Non-pigmented ciliary epithelial cell (primary cell): ENCODE measurements at regions not wholly inside any gene's neighbourhood (a gene's known extent, or its start where the extent isn't known, plus 50 kb on each side); places are given as distances from the start of the nearest gene placed in this dataset.
"Not testable (repeated sequence)": the region's sequence is repeated elsewhere in the genome, so short reads cannot be mapped to it uniquely, and the experiment has no call there.

Source experiments
- DNase-seq: peaks from one replicate; pipeline ENCODE4 v3.0.0-alpha.2; 2010; ENCODE audit warnings: low read depth

DNA sequence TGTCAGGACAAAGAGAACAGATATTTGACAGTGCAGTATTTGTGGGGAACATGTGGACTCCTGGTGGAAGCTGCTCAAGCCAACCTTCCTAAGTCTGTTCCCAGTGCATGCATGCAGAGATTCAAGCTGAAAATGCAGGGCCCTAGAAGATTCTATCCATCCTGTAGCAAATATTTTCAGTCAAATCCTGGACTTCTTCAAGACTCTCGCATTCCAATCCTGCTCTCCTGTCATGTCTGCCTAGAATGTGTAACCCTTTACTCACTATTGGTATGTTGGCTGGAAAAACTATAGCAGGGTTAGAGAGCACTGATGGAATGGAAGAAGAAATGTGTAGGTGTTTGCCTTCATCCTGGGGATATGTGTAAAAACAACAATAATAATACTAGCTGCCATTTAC is 385.6 kb upstream of the PKN2 start:
- no peak for DNase-seq

DNA sequence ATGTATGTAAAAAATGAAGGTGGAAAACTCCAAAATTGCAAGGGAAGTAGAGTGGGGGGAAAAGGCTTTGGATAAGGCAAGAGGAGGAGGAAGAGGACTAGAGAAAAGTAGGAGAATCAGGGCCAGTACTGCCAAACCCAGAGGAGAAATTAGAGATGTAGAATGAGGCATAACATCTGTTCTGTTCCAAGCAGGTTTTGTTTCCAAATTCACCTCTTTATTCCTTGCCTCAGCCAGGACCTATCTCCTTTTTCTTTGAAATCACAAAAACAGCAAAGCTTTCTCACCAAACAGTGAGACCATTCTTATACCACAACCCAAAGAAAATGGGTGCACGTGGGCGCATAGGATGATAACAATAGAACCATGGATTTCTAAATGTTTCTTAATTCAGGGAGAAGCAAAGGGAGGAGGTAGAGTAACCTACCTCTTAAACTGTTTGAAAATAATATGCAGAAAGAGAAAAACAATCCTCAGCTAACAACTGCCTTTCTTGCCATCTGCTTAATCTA is 383.3 kb upstream of the PKN2 start:
- no peak for DNase-seq

DNA sequence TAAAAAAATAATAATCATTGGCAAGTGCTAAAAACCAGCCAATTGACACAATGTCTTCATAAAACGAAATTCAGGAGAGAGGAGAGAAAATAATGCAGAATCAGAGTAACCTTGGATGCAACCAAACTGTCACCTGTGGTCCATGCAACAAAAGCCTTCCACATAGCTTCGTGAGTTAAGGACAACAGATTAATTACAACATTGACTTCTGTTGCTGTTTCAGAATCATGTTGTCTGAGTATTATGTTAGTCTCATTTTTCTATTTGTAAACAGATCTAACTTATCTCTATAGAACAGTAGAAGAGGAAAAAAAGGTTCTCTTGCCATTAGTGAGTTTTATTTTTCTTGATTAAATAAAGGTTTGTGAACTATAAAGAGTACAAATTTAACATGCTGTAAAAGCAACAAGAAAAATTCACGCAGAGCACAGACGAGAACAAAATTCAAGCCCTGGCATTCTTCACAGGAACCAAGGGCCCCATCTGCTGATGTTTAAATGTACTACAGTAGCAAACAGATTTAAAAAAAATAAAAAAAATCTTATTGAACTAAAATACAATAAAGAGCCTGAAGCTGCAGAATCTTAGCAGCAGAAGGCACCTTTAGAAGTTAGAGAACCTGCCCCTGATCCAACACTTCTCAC is 381.1 kb upstream of the PKN2 start:
- peak; percentile 24 for DNase-seq

DNA sequence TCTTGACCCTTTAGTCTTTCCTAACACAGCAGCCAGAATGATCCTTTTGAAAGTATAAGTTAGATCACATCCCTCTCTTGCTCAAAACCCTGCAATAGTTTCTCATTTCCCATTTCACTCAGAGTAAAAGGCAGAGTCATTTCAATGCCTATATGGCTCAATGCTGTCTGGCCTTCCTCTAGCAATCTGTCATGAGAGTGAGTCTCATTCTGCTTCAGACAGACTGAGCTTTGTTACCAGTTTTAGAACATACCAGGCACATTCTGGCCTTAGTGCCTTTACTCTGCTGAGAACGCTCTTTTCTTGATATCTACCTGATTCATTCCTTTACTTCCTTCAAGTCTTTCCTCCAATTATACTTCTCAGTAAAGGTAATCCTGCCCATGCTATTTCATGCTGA is 372.8 kb upstream of the PKN2 start:
- DNase-seq: no peak

DNA sequence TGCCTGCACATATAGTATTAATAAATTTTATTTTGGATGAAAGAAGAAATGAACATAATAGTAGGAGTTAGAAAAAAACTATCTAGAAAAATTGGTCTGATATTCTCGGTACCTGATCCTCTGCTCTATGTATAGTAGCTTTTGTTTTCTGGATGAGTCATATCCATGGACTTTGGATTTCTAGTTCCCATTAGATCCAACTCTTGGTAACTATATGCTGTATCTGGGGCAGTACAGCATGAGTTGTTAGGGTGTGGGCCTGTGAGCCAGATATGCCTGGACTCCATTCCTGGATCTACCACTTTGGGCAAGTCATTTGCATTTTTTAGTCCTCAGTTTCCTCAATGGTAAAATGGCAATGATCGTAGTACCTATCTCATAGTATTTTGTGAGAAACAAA is 372.2 kb upstream of the PKN2 start:
- no peak for DNase-seq

DNA sequence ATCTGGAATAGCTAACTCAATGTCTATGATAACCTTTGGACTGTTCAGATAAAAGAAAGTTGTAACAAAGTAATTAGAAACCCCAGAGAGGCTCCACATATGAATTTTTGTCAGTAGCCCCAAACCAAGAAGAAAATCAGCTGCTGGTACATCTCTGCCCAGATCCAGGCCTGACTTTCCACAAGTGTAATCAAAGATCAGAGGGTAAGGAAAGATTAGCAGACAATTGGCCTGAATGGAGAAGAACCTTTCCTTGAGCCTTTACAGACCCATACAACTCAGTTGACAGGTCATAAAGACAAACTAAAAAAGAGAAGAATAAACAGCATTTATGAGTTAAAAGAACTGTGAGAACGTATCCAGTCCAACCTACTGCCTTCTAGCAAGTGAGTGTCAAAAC is 366.7 kb upstream of the PKN2 start:
- no peak for DNase-seq

DNA sequence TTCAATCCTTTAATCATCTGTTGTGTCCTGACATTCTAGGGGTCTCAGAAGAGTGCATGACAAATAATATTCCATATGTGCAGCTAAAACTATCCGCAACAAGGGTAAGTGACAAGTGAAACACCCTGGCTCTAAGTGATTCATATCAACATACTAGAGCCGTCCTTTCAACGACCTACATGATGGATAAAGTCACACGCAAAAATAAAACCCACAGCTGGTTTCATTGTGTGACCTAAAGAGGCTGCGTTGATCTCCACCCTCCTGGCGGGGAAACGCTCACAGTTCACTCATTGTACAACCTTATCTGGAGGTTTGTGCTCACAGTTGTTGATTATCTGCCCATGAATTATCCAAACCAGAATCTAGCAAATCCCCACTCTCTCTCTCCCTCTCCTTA is 365.3 kb upstream of the PKN2 start:
- no peak for DNase-seq

DNA sequence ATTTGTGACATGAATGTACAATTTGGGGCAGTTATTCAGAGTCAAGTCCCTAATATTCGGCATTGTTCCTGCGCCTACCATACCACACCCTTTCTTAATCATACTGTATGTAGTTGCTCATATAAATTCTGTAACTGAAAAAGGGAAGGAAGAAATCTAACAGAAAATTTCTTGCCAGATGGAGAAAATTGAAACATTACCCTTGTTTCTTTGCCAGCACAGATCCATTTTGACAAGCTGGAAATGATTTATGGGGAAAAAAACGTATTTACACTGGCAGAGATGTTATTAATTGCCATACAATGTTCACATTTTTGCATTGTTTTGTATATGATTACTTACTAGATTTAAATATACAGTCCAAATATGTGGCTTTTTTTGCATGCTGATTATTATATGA is 363.8 kb upstream of the PKN2 start:
- no peak for DNase-seq

DNA sequence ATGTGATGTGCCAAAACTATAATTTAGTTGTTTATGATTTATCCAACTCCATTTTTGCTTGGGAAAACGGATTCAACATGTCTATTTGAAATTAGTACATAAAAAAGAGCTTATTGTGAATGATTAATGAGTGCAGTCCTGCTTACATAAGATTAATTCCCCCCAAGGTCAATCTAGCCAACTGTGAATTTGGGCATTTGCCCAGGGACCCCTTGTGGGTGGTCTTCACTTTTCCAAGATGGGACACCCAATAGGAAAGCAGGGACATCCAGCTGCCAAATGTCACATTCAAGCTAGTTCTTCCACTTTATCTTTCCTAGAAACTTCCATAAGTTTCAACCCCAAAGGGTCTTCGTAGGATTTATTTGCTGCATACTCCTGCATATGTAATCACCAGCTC is 362.4 kb upstream of the PKN2 start:
- DNase-seq: no peak

DNA sequence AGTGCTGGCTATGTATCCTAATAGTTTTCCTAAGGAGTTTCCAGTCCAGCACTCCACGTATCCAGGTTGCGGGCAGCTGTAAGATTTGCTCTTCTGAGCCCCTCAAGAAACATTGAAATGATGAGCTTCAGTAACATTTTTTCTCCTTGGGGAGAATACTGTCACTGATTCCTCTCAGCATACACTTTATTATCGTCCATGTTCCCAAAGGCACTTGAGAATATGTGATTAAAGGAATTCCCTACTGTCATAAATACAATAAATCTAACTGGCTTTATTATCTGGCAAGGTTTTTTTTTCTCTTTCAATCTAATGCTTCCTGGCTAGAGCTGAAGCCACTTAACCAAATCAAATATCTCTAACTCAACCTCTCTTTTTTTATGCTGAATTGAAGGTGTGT is 359.2 kb upstream of the PKN2 start:
- no peak for DNase-seq

DNA sequence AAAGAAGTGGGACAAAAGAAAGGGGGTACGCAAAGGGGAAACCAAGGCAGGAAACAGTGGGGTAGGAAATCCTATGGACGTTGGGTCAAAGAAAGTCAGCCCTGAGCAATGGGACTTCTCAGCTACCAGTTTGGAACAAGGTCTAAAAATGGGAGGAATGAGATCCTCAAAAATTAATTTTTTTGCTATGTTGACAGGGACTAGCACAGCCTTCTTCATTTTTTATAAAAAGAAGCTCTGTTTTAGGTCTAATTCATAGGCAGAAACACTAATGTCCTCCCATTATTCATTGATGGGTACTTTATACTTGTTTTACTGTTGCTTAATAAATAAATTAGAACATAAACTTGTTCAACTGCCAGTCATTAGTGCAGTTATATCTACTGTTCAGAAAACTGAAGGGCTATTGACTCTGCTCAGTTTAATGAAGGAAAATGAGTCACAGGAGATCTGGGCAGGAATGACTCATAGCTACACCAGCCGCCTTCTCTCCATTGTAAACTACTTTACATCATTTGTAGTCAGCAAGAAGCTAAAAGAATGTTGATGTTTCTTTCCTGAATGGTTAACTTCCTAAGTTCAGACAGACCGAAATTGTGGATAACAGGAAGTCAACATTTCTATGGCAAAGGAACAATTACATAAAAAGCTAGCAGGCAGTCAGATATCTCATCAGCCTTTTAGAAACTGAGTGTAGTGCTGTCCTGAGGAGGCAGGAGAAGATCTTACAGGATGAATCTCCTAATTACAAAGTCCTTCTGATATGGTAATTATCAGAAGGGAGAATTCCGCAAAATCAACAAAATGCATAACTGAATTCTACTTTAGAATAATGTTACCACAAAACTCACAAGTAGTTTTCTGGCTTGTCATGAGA is 356.4 kb upstream of the PKN2 start:
- peak; percentile 83 for DNase-seq

DNA sequence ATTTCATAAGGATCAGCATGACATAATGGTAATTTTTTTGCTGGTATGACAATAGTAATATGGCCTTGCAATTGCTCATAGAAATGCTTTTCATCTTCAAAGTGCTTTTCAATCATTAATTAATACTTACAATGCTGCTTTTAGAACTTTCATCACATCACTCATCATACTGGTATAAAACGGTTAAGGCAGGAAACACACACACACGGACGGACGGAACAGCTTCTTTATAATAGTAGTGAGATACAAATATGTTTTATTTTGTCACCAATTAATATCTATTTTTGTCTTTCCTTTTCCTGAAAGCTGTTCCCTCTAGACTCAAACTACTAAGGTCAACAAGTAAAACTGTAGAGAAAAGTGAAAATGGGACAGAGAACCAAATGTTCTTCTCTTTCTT is 353.9 kb upstream of the PKN2 start:
- no peak for DNase-seq

DNA sequence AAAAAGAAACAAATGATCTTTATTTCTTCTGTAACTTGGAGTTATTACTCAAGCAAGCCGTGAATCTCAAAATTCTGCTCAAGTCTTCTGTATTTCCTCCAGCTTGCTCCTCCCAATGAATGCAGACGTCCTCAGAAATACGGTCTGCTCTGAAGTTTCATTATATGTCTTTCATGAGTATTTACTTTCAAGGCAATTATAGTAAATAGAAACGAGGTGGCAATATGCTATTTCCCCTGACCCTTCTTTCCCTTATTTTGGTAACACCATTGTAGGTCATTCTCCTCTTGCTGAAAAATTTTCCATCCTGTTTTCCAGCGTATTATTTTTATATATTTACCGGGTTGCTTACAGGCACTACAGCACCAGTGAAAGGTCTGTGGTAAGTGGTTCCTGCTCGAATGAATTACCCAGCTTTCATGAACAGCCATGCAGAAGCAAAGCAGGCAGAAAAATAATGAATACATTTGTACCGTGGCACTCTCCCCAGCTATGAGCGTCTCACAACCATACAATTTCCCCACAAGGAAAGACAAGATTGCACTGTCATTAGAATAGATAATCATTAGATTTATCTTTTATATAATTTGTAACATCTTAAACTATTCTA is 350.9 kb upstream of the PKN2 start:
- DNase-seq: no peak

DNA sequence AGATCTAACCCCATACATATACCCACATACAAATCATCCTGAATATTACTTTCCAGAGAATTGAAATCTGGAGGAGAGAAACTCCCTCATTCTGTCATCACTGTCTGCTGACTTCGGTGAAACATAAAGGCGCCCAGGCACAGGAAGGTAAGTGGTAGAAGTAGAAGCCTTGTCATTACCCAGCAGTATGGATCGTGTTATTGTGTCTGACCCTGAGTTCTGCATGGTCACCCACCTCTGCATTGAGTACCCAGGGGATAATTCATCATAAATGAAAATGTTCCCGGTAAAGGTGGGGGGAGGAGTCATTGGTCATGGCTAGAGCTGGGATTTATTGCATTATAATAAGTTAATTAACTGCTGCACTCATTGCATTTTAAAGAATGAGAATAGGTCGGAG is 342.6 kb upstream of the PKN2 start:
- no peak for DNase-seq

DNA sequence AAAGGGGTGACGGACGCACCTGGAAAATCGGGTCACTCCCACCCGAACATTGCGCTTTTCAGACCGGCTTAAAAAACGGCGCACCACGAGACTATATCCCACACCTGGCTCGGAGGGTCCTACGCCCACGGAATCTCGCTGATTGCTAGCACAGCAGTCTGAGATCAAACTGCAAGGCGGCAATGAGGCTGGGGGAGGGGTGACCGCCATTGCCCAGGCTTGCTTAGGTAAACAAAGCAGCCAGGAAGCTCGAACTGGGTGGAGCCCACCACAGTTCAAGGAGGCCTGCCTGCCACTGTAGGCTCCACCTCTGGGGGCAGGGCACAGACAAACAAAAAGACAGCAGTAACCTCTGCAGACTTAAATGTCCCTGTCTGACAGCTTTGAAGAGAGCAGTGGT is 342.0 kb upstream of the PKN2 start:
- DNase-seq: not testable (repeated sequence)

DNA sequence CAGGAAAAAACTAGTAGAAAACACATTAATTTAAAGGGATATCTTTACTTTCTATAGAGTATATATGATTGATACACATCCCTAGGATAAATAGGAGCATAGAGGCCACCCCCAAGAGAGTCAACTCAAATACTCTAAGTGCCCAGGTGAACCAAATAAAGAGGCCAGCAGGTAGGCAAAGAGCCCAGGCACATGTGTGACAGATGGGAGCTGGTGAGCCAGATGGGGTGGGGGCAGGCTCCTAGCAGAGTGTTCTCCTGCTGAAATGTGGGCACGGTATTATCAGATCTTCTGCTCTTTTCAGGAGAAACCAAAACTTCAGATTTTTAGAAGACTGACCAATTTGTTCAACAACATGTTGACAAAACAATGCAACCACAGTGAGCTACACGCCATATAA is 333.4 kb upstream of the PKN2 start:
- DNase-seq: no peak

DNA sequence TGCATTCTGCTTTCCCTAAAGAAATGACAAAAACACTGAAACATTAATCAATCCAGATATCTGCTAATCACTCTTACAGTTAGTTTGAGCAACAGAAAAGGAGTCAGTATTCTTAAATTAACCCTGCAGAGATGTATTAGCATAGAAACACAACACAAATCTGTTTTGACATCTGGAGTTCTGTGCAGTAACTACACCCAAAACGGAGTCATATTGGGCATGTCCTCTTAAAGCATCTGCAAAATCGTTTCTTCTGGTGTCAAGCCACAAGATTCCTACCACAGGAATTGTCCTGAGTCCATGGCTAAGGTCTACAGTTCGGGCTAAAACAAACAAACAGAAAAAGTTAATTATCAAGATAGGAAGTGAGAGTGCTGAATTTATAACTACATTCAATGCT is 332.1 kb upstream of the PKN2 start:
- DNase-seq: no peak

DNA sequence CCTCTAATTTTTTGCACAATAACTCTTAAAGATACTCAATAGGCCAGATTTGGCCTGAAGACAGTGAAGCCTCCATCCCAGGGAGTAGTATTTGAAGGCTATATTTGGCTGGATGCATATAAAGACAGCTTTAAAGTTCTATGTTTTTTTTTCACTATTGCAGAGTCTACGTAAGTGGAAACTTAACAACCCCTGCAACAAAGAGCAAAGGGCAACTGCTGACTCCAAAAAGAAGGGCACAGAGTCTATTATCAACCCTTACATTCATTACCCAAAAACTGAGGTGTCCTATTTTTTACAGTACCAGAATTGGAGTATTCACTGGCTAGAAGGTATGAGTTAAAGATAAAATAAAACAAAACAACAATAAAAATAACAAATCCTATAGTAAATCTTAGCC is 329.8 kb upstream of the PKN2 start:
- DNase-seq: no peak

DNA sequence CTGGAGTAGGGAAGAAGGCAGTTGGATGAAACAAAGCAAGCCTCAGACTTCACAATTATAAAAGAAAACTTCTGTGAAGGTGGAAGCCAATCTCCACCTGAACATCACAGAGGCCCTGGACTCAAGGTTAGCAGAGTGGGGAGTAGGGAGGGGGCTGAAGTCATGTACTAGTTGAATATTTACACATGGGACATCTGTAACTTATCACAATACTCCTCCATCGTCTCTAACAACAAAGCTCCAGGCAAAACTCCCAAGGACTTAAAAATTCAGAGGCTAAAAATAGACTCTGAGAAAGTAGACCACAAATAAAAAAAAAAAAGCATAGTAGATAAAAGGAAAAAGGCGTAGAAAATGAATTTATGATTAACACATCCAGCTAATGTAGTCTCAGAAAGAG is 326.3 kb upstream of the PKN2 start:
- no peak for DNase-seq

DNA sequence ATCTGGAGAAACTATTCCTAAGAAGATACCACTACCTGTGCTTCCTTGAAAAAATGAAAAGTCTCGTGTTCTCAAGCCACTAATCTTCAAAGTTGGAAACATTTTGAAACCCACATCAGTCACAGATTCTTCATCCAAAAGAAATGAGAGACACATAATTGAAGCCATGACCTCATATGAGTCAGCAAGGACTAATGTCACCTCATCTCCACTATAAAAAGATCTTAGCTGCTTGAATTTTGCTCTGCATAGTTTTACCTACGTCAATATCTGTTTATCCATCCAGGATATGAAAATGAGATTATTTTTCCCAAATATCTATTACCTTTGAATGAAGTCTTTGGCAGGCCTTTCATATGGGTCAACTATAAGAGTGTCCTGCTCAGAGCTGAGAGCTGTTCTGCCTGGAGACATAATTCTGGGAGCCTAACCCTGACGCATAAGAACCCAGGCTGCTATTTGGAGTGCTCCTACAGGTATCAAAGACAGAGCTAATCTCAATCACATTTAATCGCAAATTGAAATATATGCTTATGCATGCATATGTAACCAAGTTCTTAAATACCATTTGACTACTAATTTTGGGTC is 312.5 kb upstream of the PKN2 start:
- DNase-seq: no peak

DNA sequence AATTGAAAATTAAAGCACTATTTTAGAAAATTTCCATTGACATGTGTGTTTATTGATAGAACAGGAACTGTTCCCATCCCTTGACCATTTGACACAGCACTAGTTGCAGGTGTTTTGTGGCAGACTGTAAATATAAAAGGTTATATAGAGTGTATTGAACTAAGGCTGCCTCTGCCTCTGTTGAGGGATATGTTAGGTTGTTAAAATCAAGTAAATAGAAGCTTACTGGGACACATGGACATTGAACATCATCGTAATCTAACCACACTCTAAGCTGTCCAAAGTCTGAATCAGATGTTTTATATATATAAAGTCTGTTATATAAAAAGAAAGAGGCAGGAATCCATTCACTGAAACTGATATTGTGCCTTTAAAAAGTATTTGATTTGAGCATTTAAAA is 308.1 kb upstream of the PKN2 start:
- DNase-seq: no peak

DNA sequence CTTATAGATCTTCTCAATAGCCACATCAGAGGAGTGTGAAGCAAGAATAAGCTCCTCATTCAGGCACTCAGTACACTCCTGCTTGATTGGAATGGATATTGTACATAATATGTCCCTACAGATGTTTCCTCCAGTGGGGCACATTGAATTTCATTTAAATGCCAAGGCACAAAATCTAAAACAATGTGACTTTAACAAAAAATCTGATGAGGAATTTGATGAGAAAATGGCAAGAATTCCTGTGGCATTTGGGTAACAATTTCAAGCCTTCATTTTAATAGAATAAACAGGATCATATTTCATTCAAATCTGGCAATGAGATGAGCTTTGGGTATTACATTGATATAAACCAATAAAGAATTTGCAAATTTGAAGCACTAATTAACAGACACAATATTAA is 307.7 kb upstream of the PKN2 start:
- no peak for DNase-seq

DNA sequence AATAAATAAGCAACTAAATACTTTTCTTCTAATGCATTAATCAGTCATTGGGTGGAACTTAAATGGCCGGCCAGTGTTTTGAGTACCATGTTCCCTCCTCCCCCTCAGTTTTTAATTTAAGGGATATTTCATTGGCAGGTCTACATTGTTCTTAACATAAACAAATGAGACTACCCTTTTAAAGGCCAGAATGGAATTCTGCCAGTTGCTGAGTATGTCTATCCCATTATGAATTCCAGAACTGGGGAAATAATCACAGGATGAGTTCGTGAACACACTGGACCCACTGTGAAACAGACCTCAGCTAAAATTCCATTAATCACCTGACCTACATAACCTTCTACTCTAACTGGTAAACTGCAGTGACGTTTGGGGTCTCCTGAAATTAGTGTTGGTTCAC is 305.5 kb upstream of the PKN2 start:
- no peak for DNase-seq
